Stimulated activated naive CD8-positive, alpha-beta T cell treated with anti-CD3 and anti-CD28 coated beads, Interleukin-15, Interleukin-2, amounts not matched to agents 100 ng/mL and 50 ng/mL, for 24 hours (primary cell): ENCODE measurements at regions not wholly inside any gene's neighbourhood (a gene's known extent, or its start where the extent isn't known, plus 50 kb on each side); places are given as distances from the start of the nearest gene placed in this dataset.

ENCODE experiments used
- H3K27ac Mint-ChIP-seq: one replicate; pipeline ENCODE4 v1.8.0; 2021; ENCODE audit warnings: mild to moderate bottlenecking, mixed read lengths
- H3K27me3 Mint-ChIP-seq: one replicate; pipeline ENCODE4 v1.8.0; 2021; ENCODE audit warnings: mixed read lengths
- H3K36me3 Mint-ChIP-seq: one replicate; pipeline ENCODE4 v1.8.0; 2021; ENCODE audit warnings: low read depth, mixed read lengths
- H3K4me1 Mint-ChIP-seq: one replicate; pipeline ENCODE4 v1.8.0; 2021; ENCODE audit warnings: low read depth, mixed read lengths
- H3K4me3 Mint-ChIP-seq: one replicate; pipeline ENCODE4 v1.8.0; 2021; ENCODE audit warnings: mild to moderate bottlenecking, mixed read lengths
- H3K9me3 Mint-ChIP-seq: one replicate; pipeline ENCODE4 v1.8.0; 2021; ENCODE audit warnings: mixed read lengths

GRCh38 chr2:120524174-120524573 is 178.2 kb downstream of the INHBB start:
- Mint-ChIP-seq H3K27me3 (peaks cover 26% of the 10 kb centered on the region), H3K4me1 (no peaks in the 10 kb centered on the region), H3K4me3 (no peak overlapping the region), H3K9me3 (no peaks in the 10 kb centered on the region), H3K36me3 (no peaks in the 10 kb centered on the region), H3K27ac (no peak overlapping the region)

GRCh38 chr2:120525056-120526046 is 179.4 kb downstream of the INHBB start:
- Mint-ChIP-seq H3K27me3 (peaks cover 26% of the 10 kb centered on the region), H3K9me3 (no peaks in the 10 kb centered on the region), H3K36me3 (no peaks in the 10 kb centered on the region), H3K4me1 (no peaks in the 10 kb centered on the region), H3K27ac (no peak overlapping the region), H3K4me3 (no peak overlapping the region)

GRCh38 chr2:120526047-120526562 is 180.2 kb downstream of the INHBB start:
- Mint-ChIP-seq H3K27me3 (peaks cover 26% of the 10 kb centered on the region), H3K27ac (no peak overlapping the region), H3K9me3 (no peaks in the 10 kb centered on the region), H3K4me1 (no peaks in the 10 kb centered on the region), H3K36me3 (no peaks in the 10 kb centered on the region), H3K4me3 (no peak overlapping the region)

GRCh38 chr2:120526997-120527945 is 181.3 kb downstream of the INHBB start:
- H3K4me3 Mint-ChIP-seq, result no peak overlapping the region
- no peaks in the 10 kb centered on the region for H3K9me3 Mint-ChIP-seq
- peaks cover 17% of the 10 kb centered on the region for H3K27me3 Mint-ChIP-seq
- H3K4me1 Mint-ChIP-seq, result no peaks in the 10 kb centered on the region
- H3K27ac Mint-ChIP-seq, result no peak overlapping the region
- no peaks in the 10 kb centered on the region for H3K36me3 Mint-ChIP-seq

GRCh38 chr2:120528051-120528692 is 182.2 kb downstream of the INHBB start:
- H3K9me3 Mint-ChIP-seq, result no peaks in the 10 kb centered on the region
- no peak overlapping the region for H3K4me3 Mint-ChIP-seq
- no peak overlapping the region for H3K27ac Mint-ChIP-seq
- H3K27me3 Mint-ChIP-seq, result peaks cover 14% of the 10 kb centered on the region
- no peaks in the 10 kb centered on the region for H3K4me1 Mint-ChIP-seq
- no peaks in the 10 kb centered on the region for H3K36me3 Mint-ChIP-seq

GRCh38 chr2:120528693-120529076 is 182.7 kb downstream of the INHBB start:
- Mint-ChIP-seq H3K27me3 (peaks cover 10% of the 10 kb centered on the region), H3K4me1 (no peaks in the 10 kb centered on the region), H3K4me3 (no peak overlapping the region), H3K27ac (no peak overlapping the region), H3K9me3 (no peaks in the 10 kb centered on the region), H3K36me3 (no peaks in the 10 kb centered on the region)

- Mint-ChIP-seq H3K4me3 (no peak overlapping the region), H3K9me3 (no peaks in the 10 kb centered on the region), H3K4me1 (no peaks in the 10 kb centered on the region), H3K36me3 (no peaks in the 10 kb centered on the region), H3K27me3 (peaks cover 6% of the 10 kb centered on the region), H3K27ac (no peak overlapping the region)
Observed at GRCh38 chr2:120530781-120531180, 184.8 kb downstream of the INHBB start.

GRCh38 chr2:120531365-120531764 is 185.4 kb downstream of the INHBB start:
- H3K27me3 Mint-ChIP-seq, result peaks cover 6% of the 10 kb centered on the region
- no peak overlapping the region for H3K4me3 Mint-ChIP-seq
- no peaks in the 10 kb centered on the region for H3K36me3 Mint-ChIP-seq
- no peaks in the 10 kb centered on the region for H3K9me3 Mint-ChIP-seq
- H3K4me1 Mint-ChIP-seq, result no peaks in the 10 kb centered on the region
- H3K27ac Mint-ChIP-seq, result no peak overlapping the region

- Mint-ChIP-seq H3K9me3 (no peaks in the 10 kb centered on the region), H3K4me1 (no peaks in the 10 kb centered on the region), H3K36me3 (no peaks in the 10 kb centered on the region), H3K27me3 (peaks cover 6% of the 10 kb centered on the region), H3K27ac (no peak overlapping the region), H3K4me3 (no peak overlapping the region)
Observed at GRCh38 chr2:120531863-120532600, 186.1 kb downstream of the INHBB start.

- Mint-ChIP-seq H3K4me3 (no peak overlapping the region), H3K27me3 (no peaks in the 10 kb centered on the region), H3K27ac (no peak overlapping the region), H3K9me3 (no peaks in the 10 kb centered on the region), H3K4me1 (no peaks in the 10 kb centered on the region), H3K36me3 (no peaks in the 10 kb centered on the region)
Observed at GRCh38 chr2:120533625-120534024, 187.7 kb downstream of the INHBB start.

- Mint-ChIP-seq H3K36me3 (no peaks in the 10 kb centered on the region), H3K4me1 (no peaks in the 10 kb centered on the region), H3K27ac (no peak overlapping the region), H3K4me3 (no peak overlapping the region), H3K27me3 (no peaks in the 10 kb centered on the region), H3K9me3 (no peaks in the 10 kb centered on the region)
Observed at GRCh38 chr2:120534457-120534856, 188.5 kb downstream of the INHBB start.

GRCh38 chr2:120535081-120535480 is 189.1 kb downstream of the INHBB start:
- Mint-ChIP-seq H3K9me3 (no peaks in the 10 kb centered on the region), H3K4me3 (no peak overlapping the region), H3K27me3 (no peaks in the 10 kb centered on the region), H3K27ac (no peak overlapping the region), H3K36me3 (no peaks in the 10 kb centered on the region), H3K4me1 (no peaks in the 10 kb centered on the region)

GRCh38 chr2:120536141-120536540 is 190.2 kb downstream of the INHBB start:
- Mint-ChIP-seq H3K4me1 (no peaks in the 10 kb centered on the region), H3K4me3 (no peak overlapping the region), H3K27me3 (no peaks in the 10 kb centered on the region), H3K36me3 (no peaks in the 10 kb centered on the region), H3K9me3 (no peaks in the 10 kb centered on the region), H3K27ac (no peak overlapping the region)
